HepG2 (cell line): ENCODE measurements at regions not wholly inside any gene's neighbourhood (a gene's known extent, or its start where the extent isn't known, plus 50 kb on each side); places are given as distances from the start of the nearest gene placed in this dataset.
A peak's percentile ranks its signal among the peaks of the same experiment; 100 is the strongest.

Experiments
- ATAC-seq: fragments of 200-7000 bp; cut with Tn5 transposase; 3 replicates; pipeline ENCODE4 v1.9.1; 2020; ENCODE audit warnings: mild to moderate bottlenecking, moderate library complexity
- BruUV-seq: library from RNA; stranded (reverse); fragments of 400-500 nt; replicated peaks from 2 replicates; lab custom pipeline; 2021; lab: Mats Ljungman, UMichigan
- CTCF ChIA-PET: fragments of 300-600 bp; formaldehyde crosslinking; extraction: SDS; loops from one replicate; lab custom pipeline; 2021; ENCODE audit warnings: low total read pairs, inconsistent platforms, low intra/inter-chr PET ratio; lab: Yijun Ruan, JAX
- POLR2A ChIA-PET: fragments of 350-600 bp; sonication (Branson Sonifier 250); formaldehyde crosslinking; loops from one replicate; lab custom pipeline; 2020; ENCODE audit warnings: antibody characterized with exemption, inconsistent platforms; lab: Yijun Ruan, JAX
- DNase-seq: peaks from one replicate; pipeline ENCODE4 v3.0.0-alpha.2; 2015; ENCODE audit warnings: low spot score
- FAIRE-seq: peaks from 3 replicates; lab custom pipeline; 2011; peaks lifted over from hg19 to GRCh38; lab: Jason Lieb, UNC
- H2AFZ ChIP-seq: one replicate; pipeline ENCODE4 v1.6.1; 2011; ENCODE audit warnings: low read length, inconsistent platforms
- H3K27ac ChIP-seq: fragments of 300-600 bp; 3 replicates; pipeline ENCODE4 v1.8.0; 2011; ENCODE audit warnings: mixed run types, mild to moderate bottlenecking, mixed read lengths, low read length, inconsistent platforms; ENCODE audit not compliant: insufficient read depth; ENCODE audit errors: extremely low read length
- H3K27me3 ChIP-seq, 2 experiments: fragments of 200-600 bp in 1 of 2; 2 replicates in 1 of 2; 3 replicates in 1 of 2; pipeline versions ENCODE4 v1.6.0 to v1.8.0; 2011; ENCODE audit warnings: low read length in 2 of 2, mild to moderate bottlenecking in 2 of 2, moderate library complexity in 2 of 2, inconsistent platforms in 1 of 2; ENCODE audit not compliant: insufficient read depth in 2 of 2, control insufficient read depth in 1 of 2
- H3K36me3 ChIP-seq, 2 experiments: fragments of 200-600 bp in 1 of 2; replicated peaks in 1 of 2; 2 replicates in 1 of 2; 3 replicates in 1 of 2; pipeline versions ENCODE4 v1.5.1 to v1.8.0; 2011; ENCODE audit warnings: low read length in 2 of 2, inconsistent platforms in 1 of 2; ENCODE audit not compliant: insufficient read depth in 2 of 2, control insufficient read depth in 1 of 2
- H3K4me1 ChIP-seq: 2 replicates; pipeline ENCODE4 v1.5.1; 2012; ENCODE audit warnings: low read length, inconsistent platforms; ENCODE audit not compliant: insufficient read depth
- H3K4me2 ChIP-seq: 2 replicates; pipeline ENCODE4 v1.6.0; 2011; ENCODE audit warnings: low read depth, low read length, inconsistent platforms
- H3K4me3 ChIP-seq, 3 experiments: fragments of 200-600 bp in 1 of 3; sonication (generic), shearing (Covaris generic) in 1 of 3; replicated peaks in 1 of 3; 2 replicates each; pipeline ENCODE4 v1.5.1; 2011 to 2016; ENCODE audit warnings: low read length in 3 of 3, inconsistent platforms in 2 of 3, low read depth in 2 of 3, mild to moderate bottlenecking in 2 of 3, control low read depth in 1 of 3, mixed read lengths in 1 of 3; ENCODE audit not compliant: insufficient read depth in 1 of 3
- H3K79me2 ChIP-seq: one replicate; pipeline ENCODE4 v1.6.1; 2011; ENCODE audit warnings: low read length, inconsistent platforms; ENCODE audit not compliant: insufficient read depth
- H3K9ac ChIP-seq: 2 replicates; pipeline ENCODE4 v1.6.0; 2011; ENCODE audit warnings: mild to moderate bottlenecking, low read depth, low read length, inconsistent platforms; ENCODE audit not compliant: insufficient read depth
- H3K9me3 ChIP-seq: 2 replicates; pipeline ENCODE4 v1.5.1; 2012; ENCODE audit warnings: mild to moderate bottlenecking, low read length
- H4K20me1 ChIP-seq: 2 replicates; pipeline ENCODE4 v1.6.0; 2011; ENCODE audit warnings: inconsistent platforms, mild to moderate bottlenecking, low read length, moderate library complexity; ENCODE audit not compliant: insufficient read depth
- ATF4 ChIP-seq, 2 experiments: fragments of 450-650 bp in 1 of 2; sonication (generic) in 1 of 2; formaldehyde crosslinking; IDR thresholded peaks; 2 replicates each; pipeline versions ENCODE4 v1.5.0 to v1.8.0; 2020 to 2022; ENCODE audit warnings: mild to moderate bottlenecking in 1 of 2, missing genetic modification reagents in 1 of 2
- FOXP4 ChIP-seq: sonication (generic); formaldehyde crosslinking; IDR thresholded peaks from 2 replicates; pipeline ENCODE4 v1.4.0; 2020; ENCODE audit warnings: missing genetic modification reagents
- HMGA1 ChIP-seq: sonication (generic); formaldehyde crosslinking; conservative IDR thresholded peaks from 2 replicates; pipeline ENCODE4 v1.4.0; 2020; ENCODE audit warnings: missing genetic modification reagents
- HNF4A ChIP-seq: sonication (generic); formaldehyde crosslinking; IDR thresholded peaks from 2 replicates; pipeline ENCODE4 v1.4.0; 2020; ENCODE audit warnings: missing genetic modification reagents
- NFRKB ChIP-seq: fragments of 450-650 bp; IDR thresholded peaks from 2 replicates; pipeline ENCODE4 v1.6.1; 2017
- TAF1 ChIP-seq: sonication (generic); formaldehyde crosslinking; IDR thresholded peaks from 2 replicates; pipeline ENCODE4 v1.4.0; 2020; ENCODE audit warnings: missing genetic modification reagents
- ZNF281 ChIP-seq: sonication (generic); formaldehyde crosslinking; IDR thresholded peaks from 2 replicates; pipeline ENCODE4 v1.4.0; 2020; ENCODE audit warnings: missing genetic modification reagents, borderline replicate concordance
- ZNF282 ChIP-seq: fragments of 450-650 bp; IDR thresholded peaks from 2 replicates; pipeline ENCODE4 v1.6.1; 2018; ENCODE audit not compliant: partially characterized antibody
- ZNF660 ChIP-seq: sonication (generic); formaldehyde crosslinking; IDR thresholded peaks from 2 replicates; pipeline ENCODE4 v1.5.1; 2020; ENCODE audit warnings: mild to moderate bottlenecking, low read depth, missing genetic modification reagents, borderline replicate concordance
- ZNF816 ChIP-seq: sonication (generic); formaldehyde crosslinking; IDR thresholded peaks from 2 replicates; pipeline ENCODE4 v1.8.0; 2022; ENCODE audit warnings: missing genetic modification reagents, mild to moderate bottlenecking, borderline replicate concordance
- WGBS: methylation state at CpG from one replicate; pipeline ENCODE4 v1.1.6; 2017; ENCODE audit warnings: low lambda C conversion rate; 5-methylcytosine and 5-hydroxymethylcytosine counted together
- in situ Hi-C: cut with HindIII; loops from 2 replicates; pipeline ENCODE4 v1.10.0; 2017; ENCODE audit warnings: low pct_unique_long_range_greater_than_20kb; ENCODE audit not compliant: extremely low pct_ligation_motif_present
- intact Hi-C: fragments of 100-400 bp; cut with micrococcal nuclease; formaldehyde crosslinking; loops from one replicate; pipeline ENCODE4 v1.10.0; 2022; ENCODE audit not compliant: unreplicated experiment

- no peak overlapping the region for H3K4me3 ChIP-seq
- in situ Hi-C loops = no loop called here
- no peak overlapping the region for H3K9ac ChIP-seq
- ChIA-PET CTCF (no interaction called here), POLR2A (no interaction called here)
- no peak overlapping the region for H3K4me2 ChIP-seq
- peak; percentile 47; the same call in 2 of the 3 replicates for ATAC-seq
- no peaks in the 10 kb centered on the region for H4K20me1 ChIP-seq
- 44% methylated on average over 3 of the region's 4 CpGs for WGBS
- peaks cover 19% of the 10 kb centered on the region for H3K4me1 ChIP-seq
- intact Hi-C loops = no loop called here
- no TSS peak for BruUV-seq
- H3K27me3 ChIP-seq = peaks cover 0 to 1% of the 10 kb centered on the region in 2 experiments; a peak in 1 of 5 replicates
- TF ChIP-seq ZNF660 (CRISPR knock-in tag) (no peak), FOXP4 (no peak), NFRKB (no peak), ZNF816 (CRISPR knock-in tag) (no peak)
- H3K9me3 ChIP-seq = no peaks in the 10 kb centered on the region
- no peaks in the 10 kb centered on the region for H3K79me2 ChIP-seq
- H3K36me3 ChIP-seq = no peaks in the 10 kb centered on the region
- no peak overlapping the region for H2AFZ ChIP-seq
- no peak for FAIRE-seq
- DNase-seq = no peak
- H3K27ac ChIP-seq = no peak overlapping the region
Observed at GRCh38 chr5:30540150-30540549, 653.3 kb upstream of the CDH6 start.

GRCh38 chr5:30539004-30539634 is 654.4 kb upstream of the CDH6 start:
- Histone ChIP-seq H3K9ac (no peak overlapping the region), H3K79me2 (no peaks in the 10 kb centered on the region), H3K27ac (no peak overlapping the region), H3K4me1 (peaks cover 19% of the 10 kb centered on the region), H3K4me3 (no peak overlapping the region), H3K36me3 (no peaks in the 10 kb centered on the region), H3K9me3 (no peaks in the 10 kb centered on the region), H3K4me2 (peak overlapping the region; percentile 18; the same call in 1 of the 2 replicates), H2AFZ (no peak overlapping the region), H4K20me1 (no peaks in the 10 kb centered on the region), H3K27me3 (peaks cover 0 to 1% of the 10 kb centered on the region in 2 experiments; a peak in 1 of 5 replicates)
- ChIA-PET CTCF (no interaction called here), POLR2A (no interaction called here)
- in situ Hi-C loops = no loop called here
- WGBS = 7% methylated on average over 4 of the region's 4 CpGs
- peak; percentile 39; the same call in 1 of the 2 replicates for TF ChIP-seq ZNF281 (CRISPR knock-in tag)
- TF ChIP-seq ZNF282 = no peak
- TF ChIP-seq ATF4 (CRISPR knock-in tag; IDR thresholded peaks at IDR 0.05) = peak in 1 of 2 experiments; percentile 86; a peak in 2 of 4 replicates
- no peak for TF ChIP-seq TAF1 (CRISPR knock-in tag)
- peak; percentile 37; the same call in 1 of the 2 replicates for TF ChIP-seq HNF4A (CRISPR knock-in tag)
- no peak for TF ChIP-seq HMGA1 (CRISPR knock-in tag)
- BruUV-seq = no TSS peak
- DNase-seq (no peak), ATAC-seq (peak; percentile 59), FAIRE-seq (no peak)
- intact Hi-C loops = no loop called here
